NCI-H2107 (cell line): ENCODE measurements at regions not wholly inside any gene's neighbourhood (a gene's known extent, or its start where the extent isn't known, plus 50 kb on each side); places are given as distances from the start of the nearest gene placed in this dataset.

Experiments used
- DNase-seq: peaks from one replicate; lab custom pipeline; 2025; lab: John Stamatoyannopoulos, UW

DNA sequence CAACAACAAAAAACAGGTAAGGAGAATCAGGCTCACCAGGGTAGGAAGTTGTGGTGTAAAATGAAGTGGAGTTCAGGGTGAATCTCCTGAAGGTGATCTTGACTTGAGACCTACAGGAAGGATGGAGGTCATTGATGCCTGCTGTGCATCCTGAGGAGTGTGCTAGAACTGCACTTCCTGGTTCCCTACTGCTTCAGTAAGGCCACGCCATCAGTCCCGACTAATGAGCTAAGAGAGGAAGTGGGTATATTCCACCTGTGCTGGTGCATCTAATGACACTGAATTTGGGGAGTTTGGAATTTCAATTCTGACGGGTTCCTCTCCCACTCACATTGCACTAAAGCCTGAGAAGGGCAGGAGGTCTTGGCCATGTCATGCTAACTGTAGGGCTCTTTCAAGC lies 349.3 kb upstream of the SLC14A2 start:
- DNase-seq, result no peak

DNA sequence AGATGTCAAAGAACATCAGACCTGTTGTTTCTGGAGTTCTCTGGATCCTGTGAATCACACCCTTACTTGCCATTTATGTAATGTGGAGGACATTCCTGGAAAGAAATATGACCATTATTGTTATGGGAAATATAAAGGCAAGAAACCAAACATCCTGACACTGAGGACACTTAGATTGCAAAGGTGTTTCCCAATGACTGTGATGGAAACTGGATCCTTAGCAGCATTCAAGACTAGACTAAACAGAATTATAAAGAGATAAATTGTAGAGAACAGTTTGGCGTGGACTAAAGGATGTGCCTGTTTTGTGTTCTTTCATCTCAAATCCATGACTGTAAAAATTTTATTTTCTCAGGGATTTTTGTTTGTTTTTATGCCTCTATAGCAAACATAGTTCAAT lies 347.7 kb upstream of the SLC14A2 start:
- no peak for DNase-seq

DNA sequence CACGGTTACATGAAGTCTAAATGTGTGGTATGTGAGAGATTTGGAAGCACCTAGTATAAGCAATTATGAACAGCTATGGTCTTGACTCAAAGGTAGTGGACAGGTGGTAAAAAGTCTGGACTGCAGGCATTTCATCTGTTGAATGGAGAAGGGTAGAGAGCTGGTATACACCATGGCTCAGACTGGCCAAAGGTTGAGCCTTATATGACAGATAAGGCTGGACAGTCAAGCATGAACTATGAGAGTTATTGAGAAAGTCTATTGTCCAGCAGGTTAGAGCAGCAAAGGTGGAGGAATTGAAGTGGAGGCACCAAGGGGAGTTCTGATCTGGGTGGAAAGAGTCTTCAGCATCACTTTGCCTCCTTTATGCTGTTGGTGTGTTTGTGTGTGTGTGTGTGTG lies 346.7 kb upstream of the SLC14A2 start:
- no peak for DNase-seq

DNA sequence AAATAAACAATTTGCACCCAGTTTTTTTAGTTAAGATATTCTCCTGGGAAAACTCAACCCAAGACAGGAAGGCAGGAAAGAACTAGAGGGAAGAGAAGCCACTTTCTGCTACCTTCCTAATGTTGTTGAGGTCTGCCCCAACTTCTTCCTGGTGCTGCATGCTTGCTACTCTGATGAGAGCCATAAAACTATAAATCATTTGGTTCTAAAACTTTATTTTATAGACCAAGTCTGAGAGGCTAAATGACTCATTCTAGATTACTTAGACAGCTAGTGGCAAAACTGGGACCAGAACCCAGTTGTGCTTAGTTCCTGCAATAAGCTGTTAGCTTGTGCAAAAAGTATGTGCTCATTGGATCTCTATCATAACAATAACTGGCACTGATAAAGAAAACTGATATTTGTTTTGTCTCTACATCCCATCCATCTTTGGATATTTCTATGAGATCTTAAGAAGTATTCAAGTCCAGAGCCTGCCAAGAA lies 344.9 kb upstream of the SLC14A2 start:
- no peak for DNase-seq

DNA sequence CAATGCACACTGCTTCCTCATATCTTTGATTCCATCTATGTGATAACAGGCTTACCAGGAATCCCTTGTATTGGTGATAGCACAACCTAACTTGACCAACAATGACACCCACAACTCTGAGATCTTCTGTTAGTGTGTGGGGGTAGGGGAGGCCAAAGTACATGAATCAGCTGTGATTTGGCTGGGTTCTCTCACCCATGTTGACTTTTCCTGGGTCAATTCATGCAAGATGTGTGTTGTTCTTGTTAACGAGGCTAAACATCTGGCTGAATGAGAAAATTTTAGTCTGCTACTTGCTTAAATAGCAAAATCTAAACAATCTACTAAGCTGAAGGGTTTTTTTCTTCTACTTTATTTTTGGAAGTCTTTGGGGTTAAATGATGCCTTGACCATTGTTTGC lies 341.2 kb upstream of the SLC14A2 start:
- DNase-seq, result no peak

DNA sequence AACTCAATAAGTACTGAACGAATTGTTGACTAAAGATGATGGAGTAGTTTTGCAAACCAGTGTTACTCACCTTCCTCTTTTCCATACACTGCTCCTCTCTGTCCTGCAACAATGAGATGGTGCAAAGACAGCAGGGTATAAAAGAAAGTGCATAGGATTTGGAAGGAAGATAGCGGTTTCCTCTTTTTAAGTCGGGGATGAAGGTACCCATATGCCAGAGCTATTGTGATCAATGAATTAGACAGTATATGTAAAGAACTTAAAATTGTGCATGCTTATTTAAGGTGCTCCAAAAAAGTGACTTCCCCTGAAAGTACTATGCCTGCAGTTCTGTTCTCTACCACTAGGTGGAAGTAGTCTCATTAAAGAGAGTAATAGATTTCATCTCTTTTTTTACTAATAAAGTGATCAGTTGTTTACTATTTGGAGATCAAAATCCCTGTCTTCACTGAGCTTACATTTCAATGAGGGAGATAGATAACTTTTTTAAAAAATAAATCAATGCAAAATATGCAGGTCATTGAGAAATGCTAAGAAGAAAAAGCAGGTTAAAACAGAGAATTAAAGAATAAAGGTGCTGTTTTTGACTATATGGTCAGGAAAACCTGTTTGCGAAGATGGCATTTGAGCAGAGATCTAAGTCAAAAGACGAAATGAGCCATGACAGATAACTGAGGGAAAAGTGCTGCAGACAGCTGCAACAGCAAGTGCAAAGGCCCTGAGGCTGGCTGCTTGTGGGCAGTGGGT lies 339.7 kb upstream of the SLC14A2 start:
- DNase-seq, result no peak

DNA sequence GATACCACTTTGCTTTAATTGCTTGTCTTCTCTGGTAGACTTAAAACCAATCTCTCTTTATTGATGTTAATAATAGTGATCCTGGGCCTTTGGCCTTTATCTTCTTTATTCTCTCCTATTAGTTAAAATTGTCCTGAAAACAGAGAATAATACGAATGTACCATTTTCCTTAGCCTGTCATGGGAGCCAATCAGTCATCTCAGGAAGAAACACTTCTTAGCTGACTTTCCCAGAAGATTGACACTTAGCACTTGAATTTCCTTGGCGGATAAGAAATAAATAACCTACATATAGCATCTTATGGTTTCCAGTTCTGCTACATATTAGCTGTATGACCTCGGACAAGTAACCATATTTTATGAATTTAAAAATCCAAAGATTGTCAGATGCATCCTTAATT lies 338.4 kb upstream of the SLC14A2 start:
- DNase-seq, result no peak

DNA sequence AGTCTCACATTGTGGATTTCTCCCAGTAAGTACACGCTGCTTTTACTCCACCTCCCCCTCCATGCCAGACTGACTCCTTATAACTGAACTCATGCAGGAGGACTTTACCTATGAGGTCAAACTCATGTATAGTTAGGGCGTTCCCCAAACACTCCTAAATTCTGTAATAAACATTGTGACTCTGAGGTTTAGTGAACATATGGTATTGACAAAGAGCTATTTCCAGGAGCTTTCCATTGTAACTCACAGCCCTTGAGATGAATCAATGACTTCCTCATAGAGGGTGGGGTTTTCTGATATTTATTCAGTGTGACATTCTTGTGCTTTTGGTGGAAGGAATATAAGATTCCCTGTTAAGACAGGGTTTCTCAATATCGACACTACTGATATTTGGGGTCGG lies 337.4 kb upstream of the SLC14A2 start:
- no peak for DNase-seq

DNA sequence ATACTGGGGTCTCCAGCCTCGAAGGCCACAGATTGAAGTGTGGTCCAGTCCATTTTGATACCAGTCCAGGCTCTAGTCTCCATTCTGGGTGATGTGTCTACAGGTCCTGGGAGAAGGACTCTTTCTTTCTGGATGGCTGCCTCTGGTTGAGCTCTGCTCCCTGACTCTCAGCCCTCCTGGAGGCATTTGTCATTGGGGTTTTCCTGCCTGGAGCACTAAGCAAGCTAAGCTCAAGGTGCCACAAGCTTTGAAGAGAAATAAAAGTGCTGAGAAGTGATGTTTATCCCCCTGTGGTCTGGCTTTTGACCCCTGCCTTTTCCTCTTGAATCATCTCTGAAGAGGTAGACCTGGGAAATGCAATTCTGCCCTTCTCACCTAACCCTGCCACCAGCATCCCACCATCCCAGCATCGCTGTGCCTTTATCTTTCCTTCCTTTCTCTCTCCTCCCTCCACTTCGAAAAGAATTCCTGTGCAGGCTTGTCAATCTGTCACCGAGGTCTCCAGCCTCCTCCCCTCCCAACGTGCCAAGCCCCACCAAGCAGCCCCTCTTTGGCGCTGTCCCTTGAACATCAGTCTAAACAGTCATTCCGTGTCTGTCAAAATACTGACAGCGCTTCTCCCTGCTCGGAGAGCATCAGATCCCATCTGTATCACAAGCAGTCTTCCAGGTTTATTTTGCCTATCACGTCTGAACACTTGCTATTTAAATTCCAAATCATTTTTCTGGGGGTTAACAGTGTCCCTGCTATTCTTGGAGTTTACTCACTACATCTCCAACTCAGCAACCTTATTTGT lies 334.6 kb upstream of the SLC14A2 start:
- no peak for DNase-seq

DNA sequence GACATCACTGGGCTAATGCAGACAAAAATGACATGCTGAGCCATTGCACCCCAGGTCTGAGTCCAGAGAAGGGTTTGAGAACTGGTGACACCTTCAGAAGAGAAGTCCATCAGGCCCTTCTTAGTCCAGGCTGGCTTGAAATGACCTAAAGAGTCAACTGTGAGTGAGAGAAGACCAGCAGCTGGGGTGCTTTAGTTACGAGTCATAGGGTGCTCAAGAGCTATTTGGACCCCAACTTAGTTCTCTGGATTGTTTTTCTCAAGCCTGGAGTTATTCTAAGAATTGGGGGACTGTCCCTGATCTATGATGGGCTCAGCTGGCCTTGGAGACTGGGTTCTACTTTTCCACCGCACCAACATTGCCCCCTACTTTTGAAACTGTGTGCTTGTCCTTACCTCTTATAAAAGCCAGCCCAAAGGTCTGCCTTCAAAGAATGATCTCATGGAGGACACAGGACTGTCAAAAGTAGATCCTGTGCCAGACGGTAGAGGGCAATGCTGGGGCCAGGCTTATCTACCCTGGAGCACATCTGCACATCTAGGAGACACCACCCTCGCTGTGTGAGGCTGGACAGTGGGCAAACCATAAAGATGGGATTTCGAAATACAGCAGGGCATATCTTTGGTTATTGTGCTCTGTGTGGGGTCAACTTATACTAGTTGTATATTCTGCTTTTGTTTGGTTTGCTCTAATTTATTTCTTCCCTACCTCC lies 333.0 kb upstream of the SLC14A2 start:
- no peak for DNase-seq

DNA sequence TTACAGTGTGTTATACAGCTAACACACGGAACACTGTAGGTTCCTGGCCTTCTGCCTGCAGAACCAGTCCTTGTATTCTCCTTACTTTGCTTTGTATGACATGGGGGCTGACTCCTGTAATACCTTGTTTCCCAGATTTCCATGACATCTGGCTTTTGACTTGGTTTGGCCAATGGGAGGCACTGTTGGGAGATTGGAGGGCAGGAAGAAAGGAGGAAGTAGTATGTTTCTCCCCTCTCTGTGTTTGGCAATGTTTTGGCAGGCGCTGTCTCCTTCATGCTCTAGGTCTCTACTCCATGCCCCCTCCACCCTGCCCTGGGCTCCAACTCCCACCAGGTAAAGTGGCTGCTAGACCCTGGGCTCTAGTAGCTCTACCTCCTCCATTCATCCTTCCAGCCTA lies 331.1 kb upstream of the SLC14A2 start:
- DNase-seq, result no peak

DNA sequence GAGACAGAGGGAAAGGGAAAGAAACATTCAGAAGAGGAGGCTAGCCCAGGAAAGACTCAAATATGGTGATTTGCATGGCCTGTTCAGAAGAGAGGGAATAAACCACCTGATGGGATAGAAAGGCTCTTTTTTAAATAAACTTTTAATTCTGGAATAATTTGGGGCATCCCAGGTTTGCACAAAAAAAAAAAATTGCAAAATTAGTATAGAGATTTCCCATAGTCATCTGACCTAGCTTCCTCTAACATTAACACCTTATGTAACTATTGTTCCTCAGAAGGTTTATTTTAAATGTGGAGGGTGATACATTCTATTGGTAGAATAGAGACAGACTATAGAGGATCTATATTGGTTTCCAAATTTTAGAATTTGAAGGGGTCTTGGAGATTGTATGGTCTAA lies 330.4 kb upstream of the SLC14A2 start:
- no peak for DNase-seq

DNA sequence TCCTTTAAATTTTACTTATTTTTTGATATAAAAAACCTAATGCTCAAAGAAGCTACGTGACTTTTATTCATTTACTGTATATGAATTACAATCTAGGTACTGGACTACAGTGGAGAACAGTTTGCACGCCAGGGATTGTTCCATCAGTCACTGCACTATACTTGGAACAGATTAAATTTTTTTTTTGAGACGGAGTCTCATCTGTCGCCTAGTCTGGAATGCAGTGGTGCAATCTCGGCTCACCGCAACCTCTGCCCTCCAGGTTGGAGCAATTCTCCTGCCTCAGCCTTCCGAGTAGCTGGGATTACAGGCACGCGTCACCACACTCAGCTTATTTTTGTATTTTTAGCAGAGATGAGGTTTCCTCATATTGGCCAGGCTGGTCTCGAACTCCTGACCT lies 330.0 kb upstream of the SLC14A2 start:
- no peak for DNase-seq

DNA sequence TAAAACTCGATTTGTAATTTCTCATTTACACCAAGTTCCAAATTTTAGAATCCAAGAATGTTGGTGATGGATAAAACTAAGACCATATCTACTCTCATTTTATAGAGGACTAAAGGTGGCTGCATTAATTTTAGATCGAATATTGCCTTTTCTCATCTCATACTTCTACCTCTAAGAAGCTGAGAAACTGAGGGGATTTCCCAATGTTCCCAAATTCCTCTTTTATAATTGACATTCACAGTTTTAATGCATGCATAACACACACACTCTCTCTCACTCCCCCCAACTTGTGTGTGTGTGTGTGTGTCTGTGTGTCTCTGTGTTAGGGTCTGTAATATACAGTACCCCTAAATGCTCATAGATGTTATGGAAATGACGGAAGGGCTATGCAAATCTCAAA lies 328.8 kb upstream of the SLC14A2 start:
- no peak for DNase-seq

DNA sequence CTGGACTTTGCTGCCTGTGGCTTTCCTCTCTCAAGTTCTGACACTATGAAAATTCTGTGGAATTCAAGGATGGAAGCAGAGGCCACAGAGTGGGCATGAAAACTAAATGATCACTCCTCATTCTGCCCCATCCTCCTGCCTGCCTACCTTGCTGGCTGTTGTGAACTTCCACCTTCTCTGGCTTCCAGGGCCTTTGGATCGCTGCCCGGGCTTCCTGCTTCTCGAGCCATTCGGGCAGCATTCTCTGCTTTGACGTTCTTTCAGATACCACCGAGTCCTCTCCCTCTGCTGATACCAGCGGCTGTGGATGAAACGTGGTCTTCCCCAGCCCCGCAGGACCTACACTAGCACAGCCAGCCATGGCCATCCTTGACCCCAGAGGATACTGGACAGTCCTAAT lies 327.7 kb upstream of the SLC14A2 start:
- no peak for DNase-seq

DNA sequence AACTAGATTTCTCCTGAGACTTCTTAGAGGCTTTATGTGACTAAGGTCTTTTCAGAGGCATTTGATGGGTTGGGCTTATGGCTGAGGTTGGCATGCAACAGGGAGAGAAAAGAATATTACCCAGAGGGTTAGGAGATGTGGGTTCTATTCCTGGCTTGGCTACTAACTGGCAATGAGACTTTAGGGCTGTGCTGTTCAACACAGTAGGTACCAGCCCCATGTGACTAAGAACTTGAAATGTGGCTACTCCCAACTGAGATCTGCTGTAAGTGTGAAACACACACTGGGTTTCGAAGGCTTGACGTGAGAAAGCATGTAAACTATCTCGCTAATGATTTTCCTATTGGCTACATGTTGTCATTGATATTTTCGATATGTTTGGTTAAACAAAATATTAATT lies 324.9 kb upstream of the SLC14A2 start:
- DNase-seq, result no peak

DNA sequence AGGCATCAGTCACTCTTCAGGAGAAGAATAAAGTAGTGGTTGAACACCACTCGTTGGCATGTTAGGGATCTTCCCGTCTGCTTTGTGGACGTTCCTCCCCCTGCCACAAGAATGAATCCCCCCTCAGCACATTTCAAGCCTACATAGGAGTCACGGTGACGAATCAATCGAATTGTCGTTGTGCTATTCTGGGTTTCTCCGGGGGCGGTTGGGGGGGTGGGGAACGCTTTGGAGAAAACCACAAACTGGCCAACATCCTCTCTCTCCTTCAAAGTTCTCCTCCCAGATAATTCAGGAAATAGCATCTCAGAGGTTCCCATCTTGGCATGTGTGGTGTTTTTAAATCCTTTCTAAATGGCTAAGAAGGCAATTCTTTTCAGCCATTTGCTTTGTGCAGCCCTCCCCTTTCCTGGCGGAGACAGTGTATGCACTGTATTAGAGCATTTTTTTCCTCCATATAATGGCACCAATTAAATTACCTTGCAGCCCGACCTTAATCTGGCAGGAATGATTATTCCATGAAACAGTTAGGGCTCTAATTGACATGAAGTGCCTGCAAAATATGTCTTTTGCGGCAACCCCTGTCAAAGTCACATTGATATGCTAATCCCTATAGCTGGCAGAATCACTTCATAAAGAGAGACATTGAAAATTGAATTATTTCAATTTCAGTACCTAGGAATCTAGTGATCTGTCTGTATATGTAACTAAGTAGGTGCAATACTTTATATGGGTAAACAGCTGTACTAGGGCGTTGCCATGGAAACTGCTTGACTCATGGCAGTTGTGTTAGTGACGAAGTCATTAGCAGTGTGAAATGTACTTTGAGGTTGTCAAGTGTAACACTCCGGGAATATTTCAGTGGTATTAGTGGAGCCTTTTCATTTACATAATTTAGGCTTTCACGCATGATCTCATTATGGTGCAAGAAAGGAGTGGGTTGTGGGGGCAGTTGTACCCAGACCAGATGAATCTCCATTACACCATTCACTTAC lies 323.4 kb upstream of the SLC14A2 start:
- DNase-seq, result no peak

DNA sequence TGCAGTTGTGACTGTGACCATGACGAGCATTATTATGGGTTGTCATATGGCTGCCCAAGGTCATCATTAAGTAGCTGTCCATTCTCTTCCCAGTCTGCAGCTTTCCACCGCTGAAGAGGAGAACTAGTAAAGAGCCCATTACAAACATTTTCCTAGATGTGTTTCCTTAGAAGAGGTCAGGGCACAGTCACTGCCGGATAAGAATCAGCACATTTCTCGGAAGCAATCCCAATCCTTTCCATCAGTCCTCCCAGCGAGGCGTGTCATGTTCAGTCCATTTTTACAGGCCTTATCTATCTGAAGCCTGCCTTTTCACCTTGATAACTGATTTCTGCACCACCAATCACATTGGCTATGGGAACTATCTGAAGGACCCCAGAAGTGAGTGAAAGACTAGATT lies 319.9 kb upstream of the SLC14A2 start:
- DNase-seq, result no peak

DNA sequence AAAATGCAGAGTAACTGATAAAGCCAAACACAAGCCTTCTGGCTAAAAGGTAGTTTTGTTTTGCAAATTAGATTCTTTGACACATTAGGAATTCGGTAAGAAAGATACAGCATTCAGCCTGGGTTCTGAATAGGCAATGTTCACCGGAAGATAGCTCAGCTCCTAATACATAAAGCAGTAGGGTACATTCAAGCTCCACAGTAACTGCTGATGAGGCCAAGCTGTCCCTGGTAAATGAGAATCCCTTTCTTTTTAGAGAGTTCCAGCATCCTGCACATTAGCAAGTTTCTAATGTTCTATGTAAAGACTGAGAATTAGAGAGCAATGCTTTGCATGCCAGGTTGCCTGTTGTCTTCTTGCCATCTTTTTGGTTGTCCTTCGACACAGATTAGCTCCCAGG lies 316.3 kb upstream of the SLC14A2 start:
- DNase-seq, result no peak

DNA sequence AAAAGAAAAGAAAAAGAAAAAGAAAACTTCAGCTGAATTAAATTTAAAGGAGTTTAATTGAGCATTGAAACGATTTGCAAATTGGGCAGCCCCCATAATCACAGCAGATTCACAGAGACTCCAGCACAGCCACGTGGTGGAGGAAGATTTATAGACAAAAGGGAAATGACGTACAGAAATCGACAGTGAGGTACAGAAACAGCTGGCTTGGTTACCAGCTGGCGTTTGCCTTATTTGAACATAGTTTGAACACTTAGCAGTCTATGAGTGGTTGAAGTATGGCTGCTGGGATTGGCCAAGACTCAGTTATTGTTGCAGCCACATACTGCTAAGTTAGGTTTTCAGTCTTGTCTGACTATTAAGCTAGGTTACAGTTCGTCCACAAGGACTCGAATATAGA lies 312.2 kb upstream of the SLC14A2 start:
- DNase-seq, result no peak

DNA sequence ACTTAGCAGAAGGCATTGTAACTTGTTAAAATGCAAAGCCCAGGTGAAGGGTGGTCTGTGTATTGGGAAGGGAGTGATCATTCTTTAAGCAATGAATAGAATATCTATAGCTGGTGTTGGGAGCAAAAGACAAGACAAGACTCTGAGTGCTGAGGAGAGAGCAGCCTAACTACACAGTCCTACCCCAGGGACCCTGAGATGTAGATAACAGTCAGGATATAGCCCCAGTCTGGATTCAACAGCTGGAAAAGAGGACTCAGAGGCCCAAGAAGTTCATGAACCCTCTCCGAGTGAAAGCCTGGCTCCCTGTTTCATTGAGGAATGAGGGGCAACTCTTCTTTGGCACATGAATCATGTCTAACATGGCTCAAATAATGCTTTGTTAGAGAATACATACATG lies 310.7 kb upstream of the SLC14A2 start:
- no peak for DNase-seq
